Endothelial cell of umbilical vein (primary cell): ENCODE measurements at regions not wholly inside any gene's neighbourhood (a gene's known extent, or its start where the extent isn't known, plus 50 kb on each side); places are given as distances from the start of the nearest gene placed in this dataset.

Experiments
- BruUV-seq: library from RNA; stranded (reverse); fragments of 400-500 nt; replicated peaks from 2 replicates; lab custom pipeline; 2021; lab: Mats Ljungman, UMichigan
- CTCF ChIA-PET: fragments of 300-600, 350-600 bp; sonication (Branson Sonifier 250); formaldehyde crosslinking; loops from one replicate; lab custom pipeline; 2021; ENCODE audit warnings: antibody characterized with exemption, inconsistent platforms; lab: Charles Lee
- POLR2A ChIA-PET: fragments of 300-600, 350-600 bp; sonication (Branson Sonifier 250); formaldehyde crosslinking; loops from one replicate; lab custom pipeline; 2021; ENCODE audit warnings: antibody characterized with exemption, inconsistent platforms; lab: Charles Lee
- DNase-seq: peaks from one replicate; pipeline ENCODE4 v3.0.0-alpha.2; 2011; ENCODE audit warnings: low read depth, low spot score
- FAIRE-seq: peaks from 2 replicates; lab custom pipeline; 2011; peaks lifted over from hg19 to GRCh38; lab: Jason Lieb, UNC
- H2AFZ ChIP-seq: 2 replicates; pipeline ENCODE4 v1.6.0; 2012; ENCODE audit warnings: low read depth, low read length, control low read depth, inconsistent platforms
- H3K27ac ChIP-seq: 2 replicates; pipeline ENCODE4 v1.5.1; 2011; ENCODE audit warnings: low read depth, mild to moderate bottlenecking, control low read depth, low read length, moderate library complexity; ENCODE audit not compliant: insufficient read depth
- H3K27me3 ChIP-seq, 2 experiments: 2 replicates each; pipeline versions ENCODE4 v1.6.0 to v1.6.1; 2011; ENCODE audit warnings: low read length in 2 of 2, mixed read lengths in 1 of 2; ENCODE audit not compliant: control insufficient read depth in 2 of 2, insufficient read depth in 2 of 2
- H3K36me3 ChIP-seq, 2 experiments: 2 replicates in 1 of 2; 3 replicates in 1 of 2; pipeline ENCODE4 v1.5.1; 2011; ENCODE audit warnings: low read length in 2 of 2, mild to moderate bottlenecking in 1 of 2, moderate library complexity in 1 of 2; ENCODE audit not compliant: control insufficient read depth in 2 of 2, insufficient read depth in 2 of 2; ENCODE audit errors: extremely low read depth in 1 of 2
- H3K4me1 ChIP-seq: 3 replicates; pipeline ENCODE4 v1.5.1; 2011; ENCODE audit warnings: mild to moderate bottlenecking, low read length; ENCODE audit not compliant: control insufficient read depth, insufficient read depth; ENCODE audit errors: extremely low read depth
- H3K4me2 ChIP-seq: 2 replicates; pipeline ENCODE4 v1.6.1; 2011; ENCODE audit warnings: low read length, control low read depth, mixed read lengths; ENCODE audit not compliant: insufficient read depth
- H3K4me3 ChIP-seq, 3 experiments: fragments of 200-600 bp in 1 of 3; sonication (generic), shearing (Covaris generic) in 1 of 3; replicated peaks in 1 of 3; 2 replicates each; pipeline ENCODE4 v1.5.1; 2011 to 2016; ENCODE audit warnings: control low read depth in 3 of 3, low read length in 3 of 3, mild to moderate bottlenecking in 2 of 3, inconsistent platforms in 1 of 3, low read depth in 1 of 3, moderate library complexity in 1 of 3; ENCODE audit not compliant: insufficient read depth in 1 of 3
- H3K79me2 ChIP-seq: 2 replicates; pipeline ENCODE4 v1.6.0; 2012; ENCODE audit warnings: low read length, inconsistent platforms; ENCODE audit not compliant: control insufficient read depth, insufficient read depth
- H3K9ac ChIP-seq: replicated peaks from 2 replicates; pipeline ENCODE3; 2011; ENCODE audit warnings: low read length, control low read depth; ENCODE audit not compliant: insufficient read depth; ENCODE audit errors: extremely low read depth
- H3K9me1 ChIP-seq: replicated peaks from 3 replicates; pipeline ENCODE4 v1.6.0; 2011; ENCODE audit warnings: mild to moderate bottlenecking, low read length; ENCODE audit not compliant: control insufficient read depth, insufficient read depth; ENCODE audit errors: extremely low read depth
- H3K9me3 ChIP-seq: replicated peaks from 2 replicates; pipeline ENCODE4 v1.5.1; 2012; ENCODE audit warnings: low read length, inconsistent platforms; ENCODE audit not compliant: control insufficient read depth, insufficient read depth
- H4K20me1 ChIP-seq: replicated peaks from 2 replicates; pipeline ENCODE3; 2011; ENCODE audit warnings: mild to moderate bottlenecking, low read length; ENCODE audit not compliant: control insufficient read depth, insufficient read depth; ENCODE audit errors: extremely low read depth
- CTCF ChIP-seq, 2 donors: IDR thresholded peaks; 1 replicate in 1 of 2; 2 replicates in 1 of 2; pipeline ENCODE4 v1.5.1; 2011; ENCODE audit warnings: low read length in 2 of 2, mild to moderate bottlenecking in 2 of 2, moderate library complexity in 2 of 2, control low read depth in 1 of 2, inconsistent platforms in 1 of 2, low read depth in 1 of 2; ENCODE audit not compliant: insufficient read depth in 1 of 2; ENCODE audit errors: extremely low read depth in 1 of 2
- EZH2 ChIP-seq: IDR thresholded peaks from 2 replicates; pipeline ENCODE4 v1.6.1; 2012; ENCODE audit warnings: borderline replicate concordance, low read depth, mild to moderate bottlenecking, moderate library complexity, low read length, inconsistent platforms; ENCODE audit not compliant: severe bottlenecking
- FOS ChIP-seq: IDR thresholded peaks from 2 replicates; pipeline ENCODE4 v1.6.1; 2011; ENCODE audit warnings: mild to moderate bottlenecking, low read length, moderate library complexity, borderline replicate concordance; ENCODE audit not compliant: insufficient read depth
- GATA2 ChIP-seq: IDR thresholded peaks from 2 replicates; pipeline ENCODE4 v1.7.0; 2011; ENCODE audit warnings: low read depth, mild to moderate bottlenecking, moderate library complexity, mixed read lengths, low read length; ENCODE audit not compliant: insufficient read length, insufficient read depth
- JUN ChIP-seq: IDR thresholded peaks from 2 replicates; pipeline ENCODE4 v1.6.1; 2011; ENCODE audit warnings: borderline replicate concordance, low read depth; ENCODE audit not compliant: insufficient read length, insufficient read depth
- MYC ChIP-seq: IDR thresholded peaks from one replicate; pipeline ENCODE4 v1.6.1; 2011; ENCODE audit warnings: mild to moderate bottlenecking, low read depth, low read length
- POLR2A ChIP-seq: IDR thresholded peaks from 2 replicates; pipeline ENCODE4 v1.6.1; 2012; ENCODE audit warnings: low read depth, mild to moderate bottlenecking, control low read depth, low read length
- POLR2AphosphoS5 ChIP-seq: IDR thresholded peaks from 2 replicates; pipeline ENCODE4 v1.6.1; 2012; ENCODE audit warnings: low read depth, mild to moderate bottlenecking, control low read depth, low read length, moderate library complexity; ENCODE audit not compliant: insufficient read depth
- dilution Hi-C: fragments of 300-500 bp; cut with MboI; formaldehyde crosslinking; loops from one replicate; pipeline ENCODE4 v1.15.0; 2019; ENCODE audit warnings: low sequenced_read_pairs; ENCODE audit not compliant: extremely low pct_ligation_motif_present
- intact Hi-C: fragments of 100-400 bp; cut with micrococcal nuclease; formaldehyde crosslinking; loops from one replicate; pipeline ENCODE4 v1.10.0; 2022
- TF ChIP-seq, protein P1 (sequence below): IDR thresholded peaks from 2 replicates; pipeline ENCODE4 v1.6.1; 2011; ENCODE audit not compliant: insufficient read depth, insufficient read length

GRCh38 chr2:143852759-143853158, 667.2 kb downstream of the ZEB2 start:
- no peak for DNase-seq
- Histone ChIP-seq H3K36me3 (no peaks in the 10 kb centered on the region), H3K27ac (no peak overlapping the region), H3K27me3 (no peaks in the 10 kb centered on the region), H3K9me1 (no peaks in the 10 kb centered on the region), H3K9me3 (no peaks in the 10 kb centered on the region), H3K4me3 (no peak overlapping the region), H3K4me1 (no peaks in the 10 kb centered on the region), H4K20me1 (no peaks in the 10 kb centered on the region), H3K9ac (no peak overlapping the region), H3K4me2 (no peak overlapping the region), H2AFZ (no peak overlapping the region), H3K79me2 (no peaks in the 10 kb centered on the region)
- ChIA-PET CTCF (no interaction called here), POLR2A (no interaction called here)
- intact Hi-C loops, result no loop called here
- dilution Hi-C loops, result no loop called here
- no TSS peak for BruUV-seq
- no peak for FAIRE-seq
- TF ChIP-seq, protein P1, sequence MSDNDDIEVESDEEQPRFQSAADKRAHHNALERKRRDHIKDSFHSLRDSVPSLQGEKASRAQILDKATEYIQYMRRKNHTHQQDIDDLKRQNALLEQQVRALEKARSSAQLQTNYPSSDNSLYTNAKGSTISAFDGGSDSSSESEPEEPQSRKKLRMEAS, result no peak
- no peak for TF ChIP-seq CTCF (IDR thresholded peaks at IDR 0.05; ENCODE audit: extremely low read depth in 1 of 2, insufficient read depth in 1 of 2, low read depth in 1 of 2, low read length in 2 of 2)
- no peak for TF ChIP-seq EZH2
- TF ChIP-seq MYC, result no peak
- no peak for TF ChIP-seq POLR2AphosphoS5
- no peak for TF ChIP-seq JUN
- TF ChIP-seq GATA2, result no peak
- no peak for TF ChIP-seq POLR2A
- no peak for TF ChIP-seq FOS
